Middle frontal gyrus (tissue), 1 donor: ENCODE measurements at regions not wholly inside any gene's neighbourhood (a gene's known extent, or its start where the extent isn't known, plus 50 kb on each side); places are given as distances from the start of the nearest gene placed in this dataset.
"Not testable (repeated sequence)": the region's sequence is repeated elsewhere in the genome, so short reads cannot be mapped to it uniquely, and the experiment has no call there.

Experiments
- DNase-seq: peaks from one replicate; pipeline ENCODE4 v3.0.0-alpha.2; 2015; ENCODE audit warnings: low spot score; ENCODE audit errors: extremely low spot score

DNA sequence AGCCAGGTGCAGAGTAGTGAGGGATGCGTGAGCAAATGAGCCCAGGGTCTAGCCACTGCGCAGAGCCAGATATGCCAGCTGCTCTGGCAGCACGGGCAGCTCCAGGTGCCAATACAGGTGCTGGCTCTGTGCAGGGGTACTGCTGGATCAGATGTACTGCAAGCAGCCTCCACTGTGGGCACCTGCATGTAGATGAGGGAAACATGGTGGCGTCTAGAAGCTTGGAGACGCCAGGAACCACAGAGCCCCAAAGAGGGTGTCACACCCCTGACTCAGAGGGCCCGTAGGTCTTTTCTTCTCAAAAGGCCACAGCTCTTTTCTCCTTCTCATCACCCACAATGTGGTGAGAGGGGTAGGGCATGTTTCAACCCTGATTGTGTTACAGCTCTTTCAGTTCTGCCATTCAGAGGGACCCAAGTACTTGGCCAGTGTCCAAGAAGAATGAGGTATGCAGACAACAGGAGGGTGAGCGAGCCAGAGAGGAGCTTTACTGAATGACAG lies 244.4 kb upstream of the SLITRK1 start:
- DNase-seq, result no peak

DNA sequence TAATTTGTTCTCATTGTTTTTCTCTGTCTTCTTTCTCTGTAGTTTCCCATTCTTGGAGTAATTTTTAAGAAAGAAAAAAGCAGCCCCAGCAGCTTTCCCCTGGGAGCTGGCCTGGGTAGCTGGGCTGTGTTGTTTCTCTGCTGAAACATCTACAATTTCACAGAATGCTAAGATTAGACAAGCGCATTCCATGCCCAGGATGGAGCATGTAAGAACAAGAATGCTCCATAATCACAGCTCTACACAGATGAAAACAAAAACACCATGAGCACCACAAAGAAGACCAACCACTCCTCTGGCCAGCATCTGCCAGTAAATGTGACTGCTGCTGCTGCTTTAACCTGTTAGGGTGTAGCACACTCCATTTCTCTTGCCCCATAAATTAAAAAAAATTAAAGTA lies 239.2 kb upstream of the SLITRK1 start:
- no peak for DNase-seq

GRCh38 chr13:84118839-84119409 lies 236.7 kb upstream of the SLITRK1 start:
- no peak for DNase-seq

DNA sequence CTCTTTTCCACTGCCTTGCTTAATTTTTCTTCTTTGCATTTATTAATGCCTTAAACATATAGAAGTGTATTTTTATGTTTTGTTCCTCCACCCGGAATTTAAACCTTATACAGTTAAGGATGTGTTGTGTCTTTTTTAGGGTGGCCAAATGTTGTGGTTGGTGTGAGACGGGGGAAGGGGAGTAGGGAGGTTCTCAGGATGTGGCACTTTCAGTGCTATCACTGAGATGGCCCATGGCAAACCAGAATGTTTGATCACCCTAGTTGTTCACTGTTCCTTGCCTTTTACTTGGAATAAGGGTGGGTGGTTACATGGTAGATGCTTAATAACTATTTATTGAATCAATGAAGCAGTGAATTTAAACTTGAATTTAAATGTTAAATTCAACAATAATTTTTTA lies 216.0 kb upstream of the SLITRK1 start:
- no peak for DNase-seq

GRCh38 chr13:84097148-84097547 lies 214.9 kb upstream of the SLITRK1 start:
- no peak for DNase-seq

DNA sequence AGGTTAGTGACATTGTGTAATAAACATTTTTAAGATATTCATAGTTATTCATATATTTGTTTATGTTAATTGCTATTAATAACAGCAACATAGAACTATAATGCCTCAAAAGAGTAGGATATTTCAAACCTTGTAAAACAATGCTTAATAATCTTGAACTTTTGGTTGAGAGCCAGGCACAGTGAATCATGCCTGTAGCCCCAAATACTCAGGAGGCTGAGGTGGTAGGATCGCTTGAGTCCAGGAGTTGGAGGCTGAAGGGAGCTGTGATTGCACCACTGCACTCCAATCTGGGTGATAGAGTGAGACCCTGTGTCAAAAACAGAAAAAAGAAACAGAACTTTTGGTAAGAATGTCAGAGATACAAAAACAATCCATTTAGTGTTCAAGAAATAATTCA lies 213.9 kb upstream of the SLITRK1 start:
- DNase-seq, result no peak

DNA sequence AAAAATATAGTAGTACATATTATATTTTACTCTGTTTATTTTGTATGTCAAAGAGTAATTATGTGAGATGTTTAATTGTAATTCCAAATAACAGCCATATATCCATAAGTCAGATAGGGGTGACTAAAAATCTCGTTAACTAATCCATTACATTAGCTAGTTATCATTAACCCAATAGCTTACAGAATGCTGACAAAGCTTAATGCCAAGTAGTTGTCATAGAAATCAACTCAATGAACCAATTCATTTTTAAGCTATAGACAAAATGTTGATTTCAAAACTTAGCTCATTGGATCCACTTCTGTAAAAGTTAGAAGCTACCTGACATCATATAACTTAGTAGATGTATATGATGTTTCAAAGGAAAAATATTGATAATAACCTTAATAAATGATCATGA lies 206.7 kb upstream of the SLITRK1 start:
- no peak for DNase-seq

DNA sequence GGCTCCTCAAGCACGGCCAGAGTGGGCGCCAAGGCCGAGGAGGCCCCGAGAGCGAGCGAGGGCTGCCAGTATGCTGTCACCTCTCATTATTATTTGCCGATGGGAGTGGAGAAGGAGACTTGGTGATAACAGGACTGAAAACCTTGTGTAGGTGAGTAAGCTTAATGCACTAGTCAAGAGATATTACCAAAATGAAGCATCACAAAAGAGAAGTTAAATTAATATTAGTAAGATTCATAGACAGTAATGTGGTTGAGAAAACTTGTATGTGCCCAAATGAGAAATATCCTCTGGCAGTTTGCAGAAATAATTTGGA lies 204.5 kb upstream of the SLITRK1 start:
- DNase-seq, result no peak

- not testable (repeated sequence) for DNase-seq
These were observed 204.0 kb upstream of the SLITRK1 start for GRCh38 chr13:84086098-84086846.

DNA sequence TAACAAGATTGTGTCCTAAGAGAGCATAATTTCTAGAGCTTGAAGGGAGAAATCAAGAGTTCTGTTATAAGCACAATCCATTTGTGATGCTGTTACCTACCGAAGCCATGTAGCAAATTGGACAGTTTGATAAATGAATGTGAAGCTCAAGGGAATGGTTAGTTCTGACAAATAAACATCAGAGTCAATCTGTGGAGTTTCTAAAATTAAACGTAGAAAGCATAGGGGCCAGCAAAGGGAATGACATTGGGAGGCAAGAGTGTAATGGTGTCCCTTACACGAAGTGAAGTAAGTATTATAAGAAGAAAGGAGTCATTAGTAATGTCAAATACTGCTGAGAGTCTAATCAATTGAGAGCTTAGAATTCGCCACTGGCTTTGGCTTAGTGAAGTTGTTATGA lies 200.2 kb upstream of the SLITRK1 start:
- DNase-seq, result no peak

DNA sequence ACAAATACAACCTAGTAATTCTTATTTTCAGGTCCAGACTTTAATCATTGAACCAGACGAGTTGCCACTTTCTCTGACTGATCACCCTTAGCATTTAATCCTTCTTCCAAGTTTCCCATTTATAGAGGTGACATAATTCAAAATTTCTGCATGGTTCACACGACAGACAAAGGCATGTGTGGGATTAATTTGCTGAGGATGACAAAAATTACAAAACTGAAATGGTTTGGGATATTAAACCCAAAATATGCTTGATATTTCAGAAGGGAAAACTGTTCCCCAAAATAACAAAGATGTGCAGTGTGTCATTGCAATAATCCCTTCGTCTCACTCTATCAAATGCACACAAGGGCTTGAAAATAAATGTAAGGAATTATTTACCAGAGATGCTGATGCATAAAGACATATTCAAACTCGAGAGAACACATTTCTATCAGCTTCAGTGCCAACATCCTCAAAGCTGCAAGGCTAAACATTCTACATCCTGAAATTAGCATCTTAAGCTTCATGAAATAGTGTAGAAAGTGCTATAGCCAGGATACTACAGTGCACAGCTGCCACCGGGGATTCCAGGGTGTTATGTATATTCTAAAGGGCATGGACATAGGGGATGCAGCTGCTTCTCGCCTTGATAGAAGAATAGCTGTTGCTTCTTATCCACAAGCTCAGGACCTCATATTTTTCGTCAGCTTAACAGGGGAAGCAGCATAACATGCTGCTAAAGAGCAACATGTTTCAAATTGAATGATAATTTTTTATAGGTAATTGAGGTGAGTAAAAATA lies 198.7 kb upstream of the SLITRK1 start:
- no peak for DNase-seq

- DNase-seq, result no peak
These were observed 195.0 kb upstream of the SLITRK1 start for GRCh38 chr13:84077271-84077670.

GRCh38 chr13:84076280-84076679 lies 194.0 kb upstream of the SLITRK1 start:
- DNase-seq, result no peak

DNA sequence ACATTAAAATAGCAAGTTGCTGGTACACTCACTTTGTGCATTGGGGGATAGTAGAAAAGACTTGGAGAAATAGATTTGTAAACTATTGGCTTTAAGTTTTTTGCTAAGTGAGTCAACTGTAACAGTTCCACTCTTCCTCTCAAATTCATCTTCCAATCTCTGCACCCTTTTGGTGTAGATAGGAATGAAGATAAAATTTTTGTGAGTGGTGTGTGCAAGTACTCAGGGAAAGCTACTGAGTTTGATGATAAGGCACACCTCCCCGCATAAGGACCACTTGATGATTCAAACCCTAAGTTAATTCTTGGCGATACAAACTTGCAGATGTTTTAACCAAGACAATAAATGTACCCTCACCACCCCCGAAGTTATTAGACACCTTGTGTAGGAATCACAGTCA lies 168.3 kb upstream of the SLITRK1 start:
- no peak for DNase-seq

GRCh38 chr13:84049443-84050219 lies 167.4 kb upstream of the SLITRK1 start:
- no peak for DNase-seq

DNA sequence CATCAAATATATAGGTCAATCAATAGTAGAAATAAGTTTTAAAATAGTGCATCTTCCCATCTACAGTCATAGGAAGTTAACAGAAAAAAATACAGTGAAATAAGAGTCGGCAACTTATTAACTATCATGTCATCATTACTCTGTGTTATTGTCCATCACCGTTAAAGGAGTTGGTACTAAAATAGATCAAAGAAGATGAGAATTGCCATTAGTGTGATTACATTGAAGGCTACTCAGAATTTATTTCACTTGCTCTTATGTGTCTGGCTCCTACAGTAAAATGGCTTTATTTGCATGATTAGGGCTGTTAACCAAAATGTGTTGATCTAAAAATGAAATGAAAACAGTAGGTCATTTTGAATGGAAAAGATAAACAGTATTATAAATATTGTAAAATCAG lies 162.5 kb upstream of the SLITRK1 start:
- DNase-seq, result no peak

GRCh38 chr13:84038001-84038400 lies 155.7 kb upstream of the SLITRK1 start:
- DNase-seq, result no peak

DNA sequence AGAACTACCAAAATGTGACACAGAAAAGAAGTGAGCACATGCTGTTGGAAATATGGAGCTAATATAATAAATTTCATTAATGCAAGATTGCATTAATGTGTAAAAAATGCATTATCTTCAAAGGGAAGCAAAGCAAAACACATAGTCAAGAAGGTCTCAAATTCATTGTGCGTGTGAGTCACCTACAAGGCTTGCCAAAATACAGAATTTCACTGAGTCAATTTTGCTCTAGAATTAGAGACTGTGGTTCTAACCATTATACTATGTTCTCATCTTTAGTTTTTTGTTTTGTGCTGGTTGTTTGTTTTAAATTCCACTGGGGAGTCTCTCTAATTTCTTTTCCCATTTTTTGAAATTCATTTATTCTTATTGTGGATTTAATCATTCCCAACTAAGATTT lies 149.8 kb upstream of the SLITRK1 start:
- no peak for DNase-seq

DNA sequence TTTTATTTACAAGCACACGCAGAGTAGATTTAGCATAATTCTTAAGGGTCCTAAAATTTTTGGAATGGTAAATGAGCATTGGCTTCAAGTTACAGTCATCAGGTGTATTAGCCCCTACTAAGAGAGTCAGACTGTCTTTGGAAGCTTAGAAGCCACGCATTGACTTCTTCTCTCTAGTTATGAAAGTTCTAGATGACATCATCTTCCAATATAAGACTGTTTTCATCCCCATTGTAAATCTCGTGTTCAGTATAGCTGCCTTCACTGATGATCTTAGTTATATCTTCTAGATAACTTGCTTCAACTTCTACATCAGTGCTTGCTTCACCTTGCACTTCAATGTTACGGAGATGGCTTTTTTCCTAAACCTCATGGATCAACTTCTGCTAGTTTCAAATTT lies 148.8 kb upstream of the SLITRK1 start:
- DNase-seq, result no peak

GRCh38 chr13:84029396-84029795 lies 147.1 kb upstream of the SLITRK1 start:
- DNase-seq, result no peak

DNA sequence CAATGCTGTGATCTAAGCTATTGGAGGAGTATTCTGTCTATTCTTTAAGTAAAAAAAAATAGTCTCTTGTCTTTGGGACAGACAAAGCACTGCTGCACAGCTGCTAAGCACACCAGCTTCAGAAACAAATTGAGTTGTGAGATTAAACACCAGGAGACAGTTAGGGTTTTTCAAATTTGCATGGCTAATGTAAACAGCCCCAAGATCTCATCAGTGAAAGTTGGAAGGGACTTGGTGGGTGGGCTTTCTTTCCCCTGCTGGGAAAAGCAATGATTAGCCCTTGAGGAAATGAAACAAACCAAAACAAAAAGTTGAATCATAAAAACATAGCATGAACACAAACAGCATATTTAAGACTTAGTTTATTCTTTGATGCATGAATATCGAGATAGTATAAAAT lies 143.6 kb upstream of the SLITRK1 start:
- no peak for DNase-seq

GRCh38 chr13:83996415-83996814 lies 114.1 kb upstream of the SLITRK1 start:
- DNase-seq, result no peak
